WTC11 (cell line): ENCODE measurements at regions not wholly inside any gene's neighbourhood (a gene's known extent, or its start where the extent isn't known, plus 50 kb on each side); places are given as distances from the start of the nearest gene placed in this dataset.

ENCODE experiments used
- IRF2 ChIP-seq: sonication (generic); formaldehyde crosslinking; IDR thresholded peaks from 2 replicates; pipeline ENCODE4 v1.8.0; 2022; ENCODE audit warnings: low read depth, missing genetic modification reagents, borderline replicate concordance
- MYBL2 ChIP-seq: sonication (generic); formaldehyde crosslinking; IDR thresholded peaks from 2 replicates; pipeline ENCODE4 v1.8.1; 2023; ENCODE audit warnings: mild to moderate bottlenecking, moderate library complexity, missing genetic modification reagents
- TCF7 ChIP-seq: sonication (generic); formaldehyde crosslinking; IDR thresholded peaks from 2 replicates; pipeline ENCODE4 v1.8.0; 2022; ENCODE audit warnings: mild to moderate bottlenecking, low read depth, missing genetic modification reagents, moderate library complexity
- TF ChIP-seq, protein P1 (sequence below): sonication (generic); formaldehyde crosslinking; IDR thresholded peaks from 2 replicates; pipeline ENCODE4 v1.8.0; 2022; ENCODE audit warnings: mild to moderate bottlenecking, missing genetic modification reagents
- TF ChIP-seq, protein P2 (sequence below): sonication (generic); formaldehyde crosslinking; IDR thresholded peaks from 2 replicates; pipeline ENCODE4 v1.8.1; 2023; ENCODE audit warnings: mild to moderate bottlenecking, moderate library complexity, missing genetic modification reagents
- TF ChIP-seq, protein P3 (sequence below): fragments of 200-600 bp; IDR thresholded peaks from 2 replicates; pipeline ENCODE4 v1.8.0; 2022; ENCODE audit warnings: antibody characterized with exemption

DNA sequence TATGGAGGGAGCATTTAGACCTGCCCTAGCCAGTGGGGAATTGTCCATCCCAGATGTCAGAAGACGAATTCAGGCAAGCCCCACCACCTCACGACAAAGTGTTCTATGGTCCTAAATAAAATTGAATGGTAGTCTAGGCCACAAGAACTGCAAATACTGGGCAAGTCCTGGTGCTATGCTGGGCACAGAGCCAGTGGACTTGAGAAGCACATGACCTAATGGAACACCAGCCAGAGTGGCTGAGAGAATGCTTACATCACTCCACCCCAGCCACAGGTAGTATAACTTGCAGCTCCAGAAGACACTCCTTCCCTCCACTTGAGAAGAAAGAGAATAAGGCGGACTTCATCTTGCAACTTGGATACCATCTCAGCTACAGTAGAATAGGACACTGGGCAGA, 567.3 kb upstream of the CXADR start:
- TF ChIP-seq, protein P1, sequence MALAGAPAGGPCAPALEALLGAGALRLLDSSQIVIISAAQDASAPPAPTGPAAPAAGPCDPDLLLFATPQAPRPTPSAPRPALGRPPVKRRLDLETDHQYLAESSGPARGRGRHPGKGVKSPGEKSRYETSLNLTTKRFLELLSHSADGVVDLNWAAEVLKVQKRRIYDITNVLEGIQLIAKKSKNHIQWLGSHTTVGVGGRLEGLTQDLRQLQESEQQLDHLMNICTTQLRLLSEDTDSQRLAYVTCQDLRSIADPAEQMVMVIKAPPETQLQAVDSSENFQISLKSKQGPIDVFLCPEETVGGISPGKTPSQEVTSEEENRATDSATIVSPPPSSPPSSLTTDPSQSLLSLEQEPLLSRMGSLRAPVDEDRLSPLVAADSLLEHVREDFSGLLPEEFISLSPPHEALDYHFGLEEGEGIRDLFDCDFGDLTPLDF (CRISPR knock-in tag): no peak
- TF ChIP-seq IRF2 (no peak), TCF7 (CRISPR knock-in tag) (no peak), MYBL2 (CRISPR knock-in tag) (no peak)
- TF ChIP-seq, protein P2, sequence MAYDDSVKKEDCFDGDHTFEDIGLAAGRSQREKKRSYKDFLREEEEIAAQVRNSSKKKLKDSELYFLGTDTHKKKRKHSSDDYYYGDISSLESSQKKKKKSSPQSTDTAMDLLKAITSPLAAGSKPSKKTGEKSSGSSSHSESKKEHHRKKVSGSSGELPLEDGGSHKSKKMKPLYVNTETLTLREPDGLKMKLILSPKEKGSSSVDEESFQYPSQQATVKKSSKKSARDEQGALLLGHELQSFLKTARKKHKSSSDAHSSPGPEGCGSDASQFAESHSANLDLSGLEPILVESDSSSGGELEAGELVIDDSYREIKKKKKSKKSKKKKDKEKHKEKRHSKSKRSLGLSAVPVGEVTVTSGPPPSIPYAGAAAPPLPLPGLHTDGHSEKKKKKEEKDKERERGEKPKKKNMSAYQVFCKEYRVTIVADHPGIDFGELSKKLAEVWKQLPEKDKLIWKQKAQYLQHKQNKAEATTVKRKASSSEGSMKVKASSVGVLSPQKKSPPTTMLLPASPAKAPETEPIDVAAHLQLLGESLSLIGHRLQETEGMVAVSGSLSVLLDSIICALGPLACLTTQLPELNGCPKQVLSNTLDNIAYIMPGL (CRISPR knock-in tag): no peak
- TF ChIP-seq, protein P3, sequence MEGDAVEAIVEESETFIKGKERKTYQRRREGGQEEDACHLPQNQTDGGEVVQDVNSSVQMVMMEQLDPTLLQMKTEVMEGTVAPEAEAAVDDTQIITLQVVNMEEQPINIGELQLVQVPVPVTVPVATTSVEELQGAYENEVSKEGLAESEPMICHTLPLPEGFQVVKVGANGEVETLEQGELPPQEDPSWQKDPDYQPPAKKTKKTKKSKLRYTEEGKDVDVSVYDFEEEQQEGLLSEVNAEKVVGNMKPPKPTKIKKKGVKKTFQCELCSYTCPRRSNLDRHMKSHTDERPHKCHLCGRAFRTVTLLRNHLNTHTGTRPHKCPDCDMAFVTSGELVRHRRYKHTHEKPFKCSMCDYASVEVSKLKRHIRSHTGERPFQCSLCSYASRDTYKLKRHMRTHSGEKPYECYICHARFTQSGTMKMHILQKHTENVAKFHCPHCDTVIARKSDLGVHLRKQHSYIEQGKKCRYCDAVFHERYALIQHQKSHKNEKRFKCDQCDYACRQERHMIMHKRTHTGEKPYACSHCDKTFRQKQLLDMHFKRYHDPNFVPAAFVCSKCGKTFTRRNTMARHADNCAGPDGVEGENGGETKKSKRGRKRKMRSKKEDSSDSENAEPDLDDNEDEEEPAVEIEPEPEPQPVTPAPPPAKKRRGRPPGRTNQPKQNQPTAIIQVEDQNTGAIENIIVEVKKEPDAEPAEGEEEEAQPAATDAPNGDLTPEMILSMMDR: no peak
